Bronchial epithelial cell (primary cell): ENCODE measurements at regions not wholly inside any gene's neighbourhood (a gene's known extent, or its start where the extent isn't known, plus 50 kb on each side); places are given as distances from the start of the nearest gene placed in this dataset.

Experiments used
- DNase-seq: peaks from one replicate; pipeline ENCODE4 v3.0.0-alpha.2; 2010; ENCODE audit warnings: low read depth
- FAIRE-seq: peaks from 2 replicates; lab custom pipeline; 2011; peaks lifted over from hg19 to GRCh38; lab: Jason Lieb, UNC
- H3K27me3 ChIP-seq: 2 replicates; pipeline ENCODE4 v1.5.1; 2011; ENCODE audit warnings: low read length; ENCODE audit not compliant: control insufficient read depth, insufficient read depth
- H3K36me3 ChIP-seq: 2 replicates; pipeline ENCODE4 v1.5.1; 2011; ENCODE audit warnings: low read length; ENCODE audit not compliant: control insufficient read depth, insufficient read depth
- H3K4me3 ChIP-seq: 2 replicates; pipeline ENCODE4 v1.5.1; 2011; ENCODE audit warnings: mild to moderate bottlenecking, low read depth, low read length, control low read depth
- CTCF ChIP-seq: IDR thresholded peaks from 2 replicates; pipeline ENCODE4 v1.5.1; 2011; ENCODE audit warnings: mild to moderate bottlenecking, moderate library complexity, low read length, control low read depth, inconsistent platforms; ENCODE audit not compliant: insufficient read depth, severe bottlenecking

GRCh38 chr2:15041429-15041837, 408.9 kb downstream of the LRATD1 start:
- DNase-seq (no peak), FAIRE-seq (no peak)
- H3K36me3 ChIP-seq, result no peaks in the 10 kb centered on the region
- no peaks in the 10 kb centered on the region for H3K27me3 ChIP-seq
- no peak overlapping the region for H3K4me3 ChIP-seq
- no peak for TF ChIP-seq CTCF

GRCh38 chr2:15042801-15043217, 410.3 kb downstream of the LRATD1 start:
- H3K36me3 ChIP-seq, result no peaks in the 10 kb centered on the region
- TF ChIP-seq CTCF, result no peak
- H3K4me3 ChIP-seq, result no peak overlapping the region
- FAIRE-seq, result peak; percentile 83
- no peaks in the 10 kb centered on the region for H3K27me3 ChIP-seq
- DNase-seq, result no peak

- no peak for FAIRE-seq
- no peaks in the 10 kb centered on the region for H3K27me3 ChIP-seq
- no peak overlapping the region for H3K4me3 ChIP-seq
- no peaks in the 10 kb centered on the region for H3K36me3 ChIP-seq
- no peak for TF ChIP-seq CTCF
- DNase-seq, result no peak
Measured at GRCh38 chr2:15043336-15044058, 411.0 kb downstream of the LRATD1 start.

- no peak for FAIRE-seq
- DNase-seq, result no peak
Measured at GRCh38 chr2:15045054-15045453, 412.5 kb downstream of the LRATD1 start.

GRCh38 chr2:15047184-15047583, 414.7 kb downstream of the LRATD1 start:
- H3K4me3 ChIP-seq, result no peak overlapping the region
- no peaks in the 10 kb centered on the region for H3K36me3 ChIP-seq
- no peaks in the 10 kb centered on the region for H3K27me3 ChIP-seq
- no peak for TF ChIP-seq CTCF
- no peak for FAIRE-seq
- DNase-seq, result no peak

More at GRCh38 chr2:15045054-15045453, 412.5 kb downstream of the LRATD1 start:
- no peak for TF ChIP-seq CTCF
- Histone ChIP-seq H3K36me3 (no peaks in the 10 kb centered on the region), H3K4me3 (no peak overlapping the region), H3K27me3 (no peaks in the 10 kb centered on the region)

- FAIRE-seq (peak; percentile 13), DNase-seq (no peak)
- TF ChIP-seq CTCF, result no peak
- Histone ChIP-seq H3K27me3 (no peaks in the 10 kb centered on the region), H3K4me3 (no peak overlapping the region), H3K36me3 (no peaks in the 10 kb centered on the region)
Measured at GRCh38 chr2:15048000-15048399, 415.5 kb downstream of the LRATD1 start.
